ENCODE measurements at regions not wholly inside any gene's neighbourhood (a gene's known extent, or its start where the extent isn't known, plus 50 kb on each side); places are given as distances from the start of the nearest gene placed in this dataset.

- H3K27ac Mint-ChIP-seq = no peak overlapping the region
- DNase-seq (ENCODE audit: low spot score, unreplicated experiment) = no peak
- no peak for TF ChIP-seq CTCF (IDR thresholded peaks at IDR 0.05; ENCODE audit: unreplicated experiment)
- peaks cover 13% of the 10 kb centered on the region for H3K4me1 Mint-ChIP-seq (ENCODE audit: low read depth)
- H3K9me3 Mint-ChIP-seq (ENCODE audit: low read depth) = peaks cover 10% of the 10 kb centered on the region
- H3K27me3 Mint-ChIP-seq = peaks cover 22% of the 10 kb centered on the region
- no peaks in the 10 kb centered on the region for H3K36me3 Mint-ChIP-seq (ENCODE audit: insufficient read depth)
- no peak overlapping the region for H3K4me3 Mint-ChIP-seq (ENCODE audit: low read depth)
Measured at GRCh38 chr15:89015412-89016097, 72.7 kb upstream of the ABHD2 start.

GRCh38 chr15:89016549-89017041 is 71.7 kb upstream of the ABHD2 start:
- DNase-seq (ENCODE audit: low spot score, unreplicated experiment) = no peak

GRCh38 chr15:89017370-89018066 is 70.7 kb upstream of the ABHD2 start:
- peak; percentile 82 for DNase-seq (ENCODE audit: low spot score, unreplicated experiment)
- H3K9me3 Mint-ChIP-seq (ENCODE audit: low read depth) = peaks cover 7% of the 10 kb centered on the region
- H3K27ac Mint-ChIP-seq = no peak overlapping the region
- H3K36me3 Mint-ChIP-seq (ENCODE audit: insufficient read depth) = no peaks in the 10 kb centered on the region
- TF ChIP-seq CTCF (IDR thresholded peaks at IDR 0.05; ENCODE audit: unreplicated experiment) = peak; percentile 88
- peaks cover 13% of the 10 kb centered on the region for H3K4me1 Mint-ChIP-seq (ENCODE audit: low read depth)
- peak overlapping the region; percentile 34 for H3K4me3 Mint-ChIP-seq (ENCODE audit: low read depth)
- H3K27me3 Mint-ChIP-seq = peaks cover 22% of the 10 kb centered on the region

More at GRCh38 chr15:89016549-89017041, 71.7 kb upstream of the ABHD2 start:
- no peak for TF ChIP-seq CTCF (IDR thresholded peaks at IDR 0.05; ENCODE audit: unreplicated experiment)
- Mint-ChIP-seq H3K4me1 (ENCODE audit: low read depth) (peaks cover 13% of the 10 kb centered on the region), H3K4me3 (ENCODE audit: low read depth) (no peak overlapping the region), H3K36me3 (ENCODE audit: insufficient read depth) (no peaks in the 10 kb centered on the region), H3K27ac (no peak overlapping the region), H3K27me3 (peaks cover 22% of the 10 kb centered on the region), H3K9me3 (ENCODE audit: low read depth) (peaks cover 10% of the 10 kb centered on the region)

- no peak overlapping the region for H3K4me3 Mint-ChIP-seq (ENCODE audit: low read depth)
- H3K9me3 Mint-ChIP-seq (ENCODE audit: low read depth) = peaks cover 4% of the 10 kb centered on the region
- H3K4me1 Mint-ChIP-seq (ENCODE audit: low read depth) = peaks cover 13% of the 10 kb centered on the region
- no peak for TF ChIP-seq CTCF (IDR thresholded peaks at IDR 0.05; ENCODE audit: unreplicated experiment)
- DNase-seq (ENCODE audit: low spot score, unreplicated experiment) = no peak
- H3K27me3 Mint-ChIP-seq = peaks cover 22% of the 10 kb centered on the region
- H3K36me3 Mint-ChIP-seq (ENCODE audit: insufficient read depth) = no peaks in the 10 kb centered on the region
- no peak overlapping the region for H3K27ac Mint-ChIP-seq
Measured at GRCh38 chr15:89018207-89018606, 70.0 kb upstream of the ABHD2 start.

- Mint-ChIP-seq H3K9me3 (ENCODE audit: low read depth) (no peaks in the 10 kb centered on the region), H3K27ac (no peak overlapping the region), H3K27me3 (peaks cover 22% of the 10 kb centered on the region), H3K4me3 (ENCODE audit: low read depth) (no peak overlapping the region), H3K36me3 (ENCODE audit: insufficient read depth) (no peaks in the 10 kb centered on the region), H3K4me1 (ENCODE audit: low read depth) (peaks cover 13% of the 10 kb centered on the region)
- TF ChIP-seq CTCF (IDR thresholded peaks at IDR 0.05; ENCODE audit: unreplicated experiment) = no peak
- no peak for DNase-seq (ENCODE audit: low spot score, unreplicated experiment)
Measured at GRCh38 chr15:89019436-89019835, 68.8 kb upstream of the ABHD2 start.

Data from progenitor cell of endocrine pancreas (in vitro differentiated cells).